Stimulated activated CD8-positive, alpha-beta memory T cell treated with anti-CD3 and anti-CD28 coated beads, Interleukin-7, amount 100 ng/mL, for 4 hours (primary cell): ENCODE measurements at regions not wholly inside any gene's neighbourhood (a gene's known extent, or its start where the extent isn't known, plus 50 kb on each side); places are given as distances from the start of the nearest gene placed in this dataset.

Experiments used
- DNase-seq, 2 donors: peaks; one replicate each; pipeline ENCODE4 v3.0.0-alpha.2; 2020; ENCODE audit warnings: low read depth in 2 of 2

GRCh38 chr10:69740126-69740525 lies 61.6 kb upstream of the COL13A1 start:
- no peak for DNase-seq

- no peak for DNase-seq
These were observed 60.5 kb upstream of the COL13A1 start for GRCh38 chr10:69741252-69741651.

GRCh38 chr10:69741671-69742355 lies 59.9 kb upstream of the COL13A1 start:
- DNase-seq, result no peak

- no peak for DNase-seq
These were observed 59.4 kb upstream of the COL13A1 start for GRCh38 chr10:69742356-69742695.

GRCh38 chr10:69742928-69743602 lies 58.6 kb upstream of the COL13A1 start:
- no peak for DNase-seq

GRCh38 chr10:69744971-69745370 lies 56.7 kb upstream of the COL13A1 start:
- no peak for DNase-seq

- no peak for DNase-seq
These were observed 56.0 kb upstream of the COL13A1 start for GRCh38 chr10:69745698-69746097.

GRCh38 chr10:69747179-69747578 lies 54.5 kb upstream of the COL13A1 start:
- DNase-seq, result no peak

- DNase-seq, result no peak
These were observed 53.1 kb upstream of the COL13A1 start for GRCh38 chr10:69748621-69749020.

GRCh38 chr10:69749178-69750010 lies 52.3 kb upstream of the COL13A1 start:
- no peak for DNase-seq

- DNase-seq, result no peak
These were observed 51.7 kb upstream of the COL13A1 start for GRCh38 chr10:69750011-69750373.

GRCh38 chr10:69750725-69751124 lies 51.0 kb upstream of the COL13A1 start:
- no peak for DNase-seq

GRCh38 chr10:69751214-69751613 lies 50.5 kb upstream of the COL13A1 start:
- no peak for DNase-seq
